ENCODE measurements at regions not wholly inside any gene's neighbourhood (a gene's known extent, or its start where the extent isn't known, plus 50 kb on each side); places are given as distances from the start of the nearest gene placed in this dataset.

- no peak for TF ChIP-seq CTCF (IDR thresholded peaks at IDR 0.05)
- no peak for TF ChIP-seq POLR2A (IDR thresholded peaks at IDR 0.05)
Measured at GRCh38 chr6:6996124-6996523, 111.6 kb upstream of the RREB1 start.

Measured in heart left ventricle (tissue), 13 donors.